ENCODE measurements at regions not wholly inside any gene's neighbourhood (a gene's known extent, or its start where the extent isn't known, plus 50 kb on each side); places are given as distances from the start of the nearest gene placed in this dataset.

DNA sequence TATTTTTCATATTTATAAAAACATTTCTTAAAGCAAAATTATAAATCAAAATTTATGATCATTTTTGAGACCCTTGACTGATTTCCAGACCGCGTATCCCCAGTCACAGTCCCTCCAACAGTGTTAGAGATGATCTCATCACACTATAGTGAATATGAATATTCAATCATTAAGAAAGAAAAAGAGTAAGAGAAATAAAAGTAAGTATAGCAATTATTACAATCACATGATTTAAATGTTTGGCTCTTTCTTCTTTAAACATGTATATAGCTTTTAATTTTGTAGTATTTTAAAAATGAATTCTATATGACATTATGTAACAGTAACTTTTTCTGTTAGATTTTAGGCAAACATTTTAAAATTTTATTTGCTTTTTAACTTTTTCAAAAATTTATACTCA, 438.3 kb downstream of the RFPL4B start:
- TF ChIP-seq, protein P1, sequence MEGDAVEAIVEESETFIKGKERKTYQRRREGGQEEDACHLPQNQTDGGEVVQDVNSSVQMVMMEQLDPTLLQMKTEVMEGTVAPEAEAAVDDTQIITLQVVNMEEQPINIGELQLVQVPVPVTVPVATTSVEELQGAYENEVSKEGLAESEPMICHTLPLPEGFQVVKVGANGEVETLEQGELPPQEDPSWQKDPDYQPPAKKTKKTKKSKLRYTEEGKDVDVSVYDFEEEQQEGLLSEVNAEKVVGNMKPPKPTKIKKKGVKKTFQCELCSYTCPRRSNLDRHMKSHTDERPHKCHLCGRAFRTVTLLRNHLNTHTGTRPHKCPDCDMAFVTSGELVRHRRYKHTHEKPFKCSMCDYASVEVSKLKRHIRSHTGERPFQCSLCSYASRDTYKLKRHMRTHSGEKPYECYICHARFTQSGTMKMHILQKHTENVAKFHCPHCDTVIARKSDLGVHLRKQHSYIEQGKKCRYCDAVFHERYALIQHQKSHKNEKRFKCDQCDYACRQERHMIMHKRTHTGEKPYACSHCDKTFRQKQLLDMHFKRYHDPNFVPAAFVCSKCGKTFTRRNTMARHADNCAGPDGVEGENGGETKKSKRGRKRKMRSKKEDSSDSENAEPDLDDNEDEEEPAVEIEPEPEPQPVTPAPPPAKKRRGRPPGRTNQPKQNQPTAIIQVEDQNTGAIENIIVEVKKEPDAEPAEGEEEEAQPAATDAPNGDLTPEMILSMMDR (conservative IDR thresholded peaks at IDR 0.05) = no peak
- no peak overlapping the region for H3K27ac ChIP-seq

DNA sequence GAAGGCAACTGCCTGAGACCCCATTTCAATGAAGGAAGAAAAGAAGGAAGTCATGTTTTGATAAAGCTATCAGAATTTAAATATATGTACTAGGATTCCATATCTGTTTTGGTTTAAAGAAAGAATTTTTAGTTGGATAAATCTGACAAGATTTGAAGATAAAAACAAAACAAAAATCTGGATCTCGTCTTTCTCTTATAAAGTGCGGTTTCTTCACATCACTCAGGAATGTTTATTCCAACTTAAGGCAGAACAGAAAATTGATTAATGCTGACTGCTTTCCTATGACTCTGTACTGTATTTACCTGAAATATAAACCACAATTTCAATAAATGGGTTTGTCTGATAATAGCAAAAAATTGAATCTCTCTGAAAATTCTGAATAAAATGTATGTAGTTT, 439.7 kb downstream of the RFPL4B start:
- H3K27ac ChIP-seq = no peak overlapping the region
- TF ChIP-seq, protein P1 (conservative IDR thresholded peaks at IDR 0.05) = no peak

DNA sequence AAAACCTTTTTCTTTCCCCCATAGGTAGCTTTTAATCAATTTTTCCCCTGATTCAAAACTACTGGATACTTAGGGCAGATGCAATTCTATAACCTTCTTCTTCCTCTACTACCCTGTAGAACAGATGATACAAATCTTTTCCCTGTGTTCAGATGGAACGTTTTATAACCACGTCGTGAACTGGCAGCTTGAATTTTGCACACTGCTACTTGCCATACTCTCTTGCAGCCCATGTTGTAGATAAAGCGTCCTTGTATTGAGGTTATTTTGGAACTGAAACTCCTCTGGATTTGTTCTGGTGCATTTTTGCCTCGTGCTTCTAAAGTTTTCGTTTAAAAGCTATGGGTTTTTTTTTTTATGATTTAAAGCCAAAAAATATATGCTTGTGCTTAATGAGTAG, 440.2 kb downstream of the RFPL4B start:
- TF ChIP-seq, protein P1 (conservative IDR thresholded peaks at IDR 0.05) = no peak
- H3K27ac ChIP-seq = no peak overlapping the region

DNA sequence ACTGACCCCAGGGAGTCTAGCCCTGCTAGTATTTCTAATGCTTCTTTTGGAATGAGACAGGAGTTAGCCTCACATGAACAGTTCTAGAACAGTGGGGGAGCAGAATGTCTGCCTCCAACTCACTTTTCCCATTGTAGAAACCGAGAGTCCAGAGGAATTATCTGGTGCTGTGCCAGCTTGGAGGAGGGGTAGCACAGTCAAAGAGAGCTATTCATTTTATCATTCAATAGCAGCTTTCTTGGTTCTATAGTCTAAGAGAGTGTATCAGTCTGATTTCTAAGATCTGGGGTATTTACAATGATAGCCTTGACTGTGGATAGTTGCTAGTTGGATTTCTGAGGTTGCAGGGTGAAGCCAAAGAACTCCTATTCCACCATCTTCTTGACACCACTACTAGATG, 448.2 kb downstream of the RFPL4B start:
- TF ChIP-seq, protein P1 (conservative IDR thresholded peaks at IDR 0.05) = no peak
- H3K27ac ChIP-seq = no peak overlapping the region

DNA sequence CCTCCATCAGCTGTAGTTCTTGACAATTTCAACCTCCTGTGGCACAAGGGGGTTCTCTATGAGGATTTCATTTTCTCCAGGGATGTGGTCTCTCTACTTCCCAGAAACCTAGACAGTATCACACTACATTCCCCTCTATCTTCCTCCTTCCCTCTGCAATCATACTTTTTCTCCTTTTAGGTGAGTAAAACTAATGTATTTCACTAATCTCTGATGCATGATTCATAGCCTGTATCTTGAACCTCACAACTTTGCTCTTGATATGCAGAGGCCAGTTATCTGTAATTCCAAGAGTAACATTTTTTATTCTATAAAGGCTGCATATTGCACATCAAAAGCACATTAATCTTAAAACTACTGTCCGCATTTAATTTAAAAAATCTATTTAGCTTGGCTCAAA, 449.6 kb downstream of the RFPL4B start:
- H3K27ac ChIP-seq = no peak overlapping the region
- TF ChIP-seq, protein P1 (conservative IDR thresholded peaks at IDR 0.05) = no peak

DNA sequence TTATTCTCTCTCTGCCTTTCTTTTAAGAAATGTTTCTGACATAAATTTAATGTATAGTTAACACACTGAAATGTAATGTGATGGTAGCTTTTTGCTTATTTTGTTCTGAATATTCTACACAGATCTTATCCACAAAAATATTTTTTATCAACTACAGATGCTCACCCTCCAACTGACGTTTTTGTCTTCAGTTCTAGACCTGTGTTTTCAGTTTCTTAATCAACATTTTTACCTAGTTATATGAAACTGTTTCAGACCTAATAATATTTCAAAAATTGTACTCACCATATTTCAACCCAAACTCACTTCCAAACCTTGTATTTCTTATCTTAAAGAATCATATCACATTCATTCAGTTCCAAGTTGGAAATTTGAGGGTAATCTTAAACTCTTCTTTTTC, 452.8 kb downstream of the RFPL4B start:
- TF ChIP-seq, protein P1 (conservative IDR thresholded peaks at IDR 0.05) = no peak

DNA sequence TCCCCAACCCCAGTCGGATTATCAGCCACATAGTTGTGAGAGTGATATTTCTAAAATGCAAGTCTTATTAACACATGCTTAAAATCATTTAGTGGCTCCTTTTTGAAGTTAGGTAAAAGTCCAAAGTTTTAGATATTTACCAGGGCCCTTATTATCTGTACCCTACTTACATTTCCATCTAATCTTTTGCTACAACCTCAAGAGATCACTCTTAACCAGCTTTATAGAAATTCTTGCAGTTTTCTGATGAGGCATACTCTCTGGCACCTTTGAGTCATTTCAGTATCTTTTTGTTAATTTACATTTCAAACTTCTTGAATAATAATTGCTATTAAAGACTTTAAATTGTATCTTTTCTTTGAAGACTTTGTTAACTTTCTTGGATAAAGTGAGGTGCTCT, 453.3 kb downstream of the RFPL4B start:
- no peak overlapping the region for H3K27ac ChIP-seq
- TF ChIP-seq, protein P1 (conservative IDR thresholded peaks at IDR 0.05) = no peak

More for the DNA sequence above, 452.8 kb downstream of the RFPL4B start:
- no peak overlapping the region for H3K27ac ChIP-seq

DNA sequence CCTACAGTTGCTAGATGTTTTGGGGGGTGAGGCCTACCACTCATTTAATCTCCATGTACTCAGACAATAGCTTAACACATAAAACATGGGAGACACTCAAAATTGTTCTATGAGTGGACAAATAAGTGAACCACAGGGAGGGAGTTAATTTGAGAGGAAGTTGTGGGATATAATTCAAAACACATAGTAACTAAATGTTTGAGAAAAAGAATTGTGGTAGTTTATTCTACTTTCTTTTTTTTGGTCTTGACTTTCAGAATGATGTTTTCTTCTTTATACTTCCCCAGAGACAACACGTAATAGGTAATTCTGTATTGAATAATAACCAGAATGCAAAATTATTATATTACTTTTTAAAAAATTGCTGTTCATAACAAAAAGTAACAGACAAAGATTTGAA, 453.8 kb downstream of the RFPL4B start:
- H3K27ac ChIP-seq = no peak overlapping the region
- TF ChIP-seq, protein P1 (conservative IDR thresholded peaks at IDR 0.05) = no peak
